ENCODE measurements at regions not wholly inside any gene's neighbourhood (a gene's known extent, or its start where the extent isn't known, plus 50 kb on each side); places are given as distances from the start of the nearest gene placed in this dataset.
A peak's percentile ranks its signal among the peaks of the same experiment; 100 is the strongest.

DNA sequence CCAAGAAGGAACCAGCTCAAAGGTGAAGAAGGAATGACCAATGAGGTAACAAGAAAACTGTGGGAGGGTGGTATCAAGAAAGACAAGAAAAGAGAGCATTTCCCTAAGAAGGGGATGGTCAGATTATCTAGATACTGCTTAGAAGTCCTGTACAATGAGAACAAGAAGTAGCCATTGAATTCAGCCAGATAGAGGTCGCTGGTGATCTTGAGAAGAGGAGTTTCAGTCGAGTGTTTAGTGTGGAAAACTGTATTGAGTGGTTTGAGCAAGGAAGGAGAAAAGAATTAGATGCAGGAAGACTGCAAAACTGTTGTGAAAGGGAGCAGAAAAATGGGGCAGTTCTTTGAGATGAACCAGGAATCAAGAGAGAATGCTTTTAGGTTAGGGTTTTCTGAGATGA lies 74.6 kb upstream of the FAT3 start:
- Mint-ChIP-seq H3K27me3 (ENCODE audit: low read depth) (no peaks in the 10 kb centered on the region), H3K4me3 (no peak overlapping the region), H3K27ac (no peak overlapping the region), H3K4me1 (peaks cover 27% of the 10 kb centered on the region), H3K36me3 (no peaks in the 10 kb centered on the region), H3K9me3 (no peaks in the 10 kb centered on the region)
- CTCF ChIA-PET = interaction anchor here (0.6 to 2.7 kb wide), 7 partner anchors 8 to 247 kb away, joined by 3 to 8 read pairs (median 4); no protein-coding TSS in a partner anchor
- POLR2A ChIA-PET = no interaction called here
- TF ChIP-seq CREB1 (CRISPR knock-in tag; IDR thresholded peaks at IDR 0.05) (no peak), NFYB (CRISPR knock-in tag; conservative IDR thresholded peaks at IDR 0.05; ENCODE audit: low read depth) (no peak), NR3C1 (CRISPR knock-in tag; conservative IDR thresholded peaks at IDR 0.05; ENCODE audit: low read depth) (no peak), ZNF232 (CRISPR knock-in tag; IDR thresholded peaks at IDR 0.05) (no peak)
- no peak for DNase-seq (ENCODE audit: low spot score)
- peak; percentile 27; the same call in 1 of the 2 replicates for ATAC-seq

DNA sequence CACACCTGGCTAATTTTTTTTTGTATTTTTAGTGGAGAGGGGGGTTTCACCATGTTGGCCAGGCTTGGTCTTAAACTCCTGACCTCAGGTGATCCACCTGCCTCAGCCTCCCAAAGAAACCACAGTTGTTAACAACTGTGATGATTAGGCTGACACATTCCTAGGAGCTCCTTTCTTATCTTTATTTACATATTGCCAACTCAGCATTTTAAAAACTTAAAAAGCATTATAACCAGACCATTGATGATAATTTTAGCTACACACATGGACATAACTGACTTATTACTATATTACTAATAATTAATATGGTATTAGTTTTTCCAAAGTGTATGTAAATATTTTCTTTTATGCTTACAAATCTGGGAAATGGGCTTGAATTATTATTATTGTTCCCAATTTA lies 82.9 kb upstream of the FAT3 start:
- Mint-ChIP-seq H3K27ac (no peak overlapping the region), H3K36me3 (no peaks in the 10 kb centered on the region), H3K4me1 (peaks cover 4% of the 10 kb centered on the region; the same call in 1 of the 2 replicates), H3K4me3 (no peak overlapping the region), H3K27me3 (ENCODE audit: low read depth) (no peaks in the 10 kb centered on the region), H3K9me3 (no peaks in the 10 kb centered on the region)
- TF ChIP-seq ZNF219 (CRISPR knock-in tag; IDR thresholded peaks at IDR 0.05; ENCODE audit: borderline replicate concordance) (no peak), GABPB1 (CRISPR knock-in tag; IDR thresholded peaks at IDR 0.05) (no peak), CREM (CRISPR knock-in tag; IDR thresholded peaks at IDR 0.05) (no peak), NFE2L1 (CRISPR knock-in tag; IDR thresholded peaks at IDR 0.05) (no peak), SMAD4 (CRISPR knock-in tag; IDR thresholded peaks at IDR 0.05) (no peak), TP53 (CRISPR knock-in tag; IDR thresholded peaks at IDR 0.05) (no peak), ZNF423 (CRISPR knock-in tag; IDR thresholded peaks at IDR 0.05) (no peak), NFATC4 (CRISPR knock-in tag; IDR thresholded peaks at IDR 0.05) (no peak), ZNF121 (CRISPR knock-in tag; IDR thresholded peaks at IDR 0.05) (no peak), SMAD3 (CRISPR knock-in tag; IDR thresholded peaks at IDR 0.05; ENCODE audit: borderline replicate concordance) (no peak), MYBL2 (CRISPR knock-in tag; IDR thresholded peaks at IDR 0.05) (no peak), TEAD1 (CRISPR knock-in tag; IDR thresholded peaks at IDR 0.05) (no peak)
- TF ChIP-seq, protein P1, sequence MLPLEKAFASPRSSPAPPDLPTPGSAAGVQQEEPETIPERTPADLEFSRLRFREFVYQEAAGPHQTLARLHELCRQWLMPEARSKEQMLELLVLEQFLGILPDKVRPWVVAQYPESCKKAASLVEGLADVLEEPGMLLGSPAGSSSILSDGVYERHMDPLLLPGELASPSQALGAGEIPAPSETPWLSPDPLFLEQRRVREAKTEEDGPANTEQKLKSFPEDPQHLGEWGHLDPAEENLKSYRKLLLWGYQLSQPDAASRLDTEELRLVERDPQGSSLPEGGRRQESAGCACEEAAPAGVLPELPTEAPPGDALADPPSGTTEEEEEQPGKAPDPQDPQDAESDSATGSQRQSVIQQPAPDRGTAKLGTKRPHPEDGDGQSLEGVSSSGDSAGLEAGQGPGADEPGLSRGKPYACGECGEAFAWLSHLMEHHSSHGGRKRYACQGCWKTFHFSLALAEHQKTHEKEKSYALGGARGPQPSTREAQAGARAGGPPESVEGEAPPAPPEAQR (CRISPR knock-in tag; IDR thresholded peaks at IDR 0.05) = no peak
- TF ChIP-seq, protein P2, sequence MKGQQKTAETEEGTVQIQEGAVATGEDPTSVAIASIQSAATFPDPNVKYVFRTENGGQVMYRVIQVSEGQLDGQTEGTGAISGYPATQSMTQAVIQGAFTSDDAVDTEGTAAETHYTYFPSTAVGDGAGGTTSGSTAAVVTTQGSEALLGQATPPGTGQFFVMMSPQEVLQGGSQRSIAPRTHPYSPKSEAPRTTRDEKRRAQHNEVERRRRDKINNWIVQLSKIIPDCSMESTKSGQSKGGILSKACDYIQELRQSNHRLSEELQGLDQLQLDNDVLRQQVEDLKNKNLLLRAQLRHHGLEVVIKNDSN (CRISPR knock-in tag; IDR thresholded peaks at IDR 0.05) = no peak
- TF ChIP-seq, protein P3, sequence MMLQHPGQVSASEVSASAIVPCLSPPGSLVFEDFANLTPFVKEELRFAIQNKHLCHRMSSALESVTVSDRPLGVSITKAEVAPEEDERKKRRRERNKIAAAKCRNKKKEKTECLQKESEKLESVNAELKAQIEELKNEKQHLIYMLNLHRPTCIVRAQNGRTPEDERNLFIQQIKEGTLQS (CRISPR knock-in tag; conservative IDR thresholded peaks at IDR 0.05) = no peak
- TF ChIP-seq, protein P4, sequence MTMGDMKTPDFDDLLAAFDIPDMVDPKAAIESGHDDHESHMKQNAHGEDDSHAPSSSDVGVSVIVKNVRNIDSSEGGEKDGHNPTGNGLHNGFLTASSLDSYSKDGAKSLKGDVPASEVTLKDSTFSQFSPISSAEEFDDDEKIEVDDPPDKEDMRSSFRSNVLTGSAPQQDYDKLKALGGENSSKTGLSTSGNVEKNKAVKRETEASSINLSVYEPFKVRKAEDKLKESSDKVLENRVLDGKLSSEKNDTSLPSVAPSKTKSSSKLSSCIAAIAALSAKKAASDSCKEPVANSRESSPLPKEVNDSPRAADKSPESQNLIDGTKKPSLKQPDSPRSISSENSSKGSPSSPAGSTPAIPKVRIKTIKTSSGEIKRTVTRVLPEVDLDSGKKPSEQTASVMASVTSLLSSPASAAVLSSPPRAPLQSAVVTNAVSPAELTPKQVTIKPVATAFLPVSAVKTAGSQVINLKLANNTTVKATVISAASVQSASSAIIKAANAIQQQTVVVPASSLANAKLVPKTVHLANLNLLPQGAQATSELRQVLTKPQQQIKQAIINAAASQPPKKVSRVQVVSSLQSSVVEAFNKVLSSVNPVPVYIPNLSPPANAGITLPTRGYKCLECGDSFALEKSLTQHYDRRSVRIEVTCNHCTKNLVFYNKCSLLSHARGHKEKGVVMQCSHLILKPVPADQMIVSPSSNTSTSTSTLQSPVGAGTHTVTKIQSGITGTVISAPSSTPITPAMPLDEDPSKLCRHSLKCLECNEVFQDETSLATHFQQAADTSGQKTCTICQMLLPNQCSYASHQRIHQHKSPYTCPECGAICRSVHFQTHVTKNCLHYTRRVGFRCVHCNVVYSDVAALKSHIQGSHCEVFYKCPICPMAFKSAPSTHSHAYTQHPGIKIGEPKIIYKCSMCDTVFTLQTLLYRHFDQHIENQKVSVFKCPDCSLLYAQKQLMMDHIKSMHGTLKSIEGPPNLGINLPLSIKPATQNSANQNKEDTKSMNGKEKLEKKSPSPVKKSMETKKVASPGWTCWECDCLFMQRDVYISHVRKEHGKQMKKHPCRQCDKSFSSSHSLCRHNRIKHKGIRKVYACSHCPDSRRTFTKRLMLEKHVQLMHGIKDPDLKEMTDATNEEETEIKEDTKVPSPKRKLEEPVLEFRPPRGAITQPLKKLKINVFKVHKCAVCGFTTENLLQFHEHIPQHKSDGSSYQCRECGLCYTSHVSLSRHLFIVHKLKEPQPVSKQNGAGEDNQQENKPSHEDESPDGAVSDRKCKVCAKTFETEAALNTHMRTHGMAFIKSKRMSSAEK (CRISPR knock-in tag; IDR thresholded peaks at IDR 0.05; ENCODE audit: borderline replicate concordance) = no peak
- TF ChIP-seq, protein P5, sequence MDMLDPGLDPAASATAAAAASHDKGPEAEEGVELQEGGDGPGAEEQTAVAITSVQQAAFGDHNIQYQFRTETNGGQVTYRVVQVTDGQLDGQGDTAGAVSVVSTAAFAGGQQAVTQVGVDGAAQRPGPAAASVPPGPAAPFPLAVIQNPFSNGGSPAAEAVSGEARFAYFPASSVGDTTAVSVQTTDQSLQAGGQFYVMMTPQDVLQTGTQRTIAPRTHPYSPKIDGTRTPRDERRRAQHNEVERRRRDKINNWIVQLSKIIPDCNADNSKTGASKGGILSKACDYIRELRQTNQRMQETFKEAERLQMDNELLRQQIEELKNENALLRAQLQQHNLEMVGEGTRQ (CRISPR knock-in tag; IDR thresholded peaks at IDR 0.05) = no peak
- TF ChIP-seq, protein P6, sequence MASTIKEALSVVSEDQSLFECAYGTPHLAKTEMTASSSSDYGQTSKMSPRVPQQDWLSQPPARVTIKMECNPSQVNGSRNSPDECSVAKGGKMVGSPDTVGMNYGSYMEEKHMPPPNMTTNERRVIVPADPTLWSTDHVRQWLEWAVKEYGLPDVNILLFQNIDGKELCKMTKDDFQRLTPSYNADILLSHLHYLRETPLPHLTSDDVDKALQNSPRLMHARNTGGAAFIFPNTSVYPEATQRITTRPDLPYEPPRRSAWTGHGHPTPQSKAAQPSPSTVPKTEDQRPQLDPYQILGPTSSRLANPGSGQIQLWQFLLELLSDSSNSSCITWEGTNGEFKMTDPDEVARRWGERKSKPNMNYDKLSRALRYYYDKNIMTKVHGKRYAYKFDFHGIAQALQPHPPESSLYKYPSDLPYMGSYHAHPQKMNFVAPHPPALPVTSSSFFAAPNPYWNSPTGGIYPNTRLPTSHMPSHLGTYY (CRISPR knock-in tag; IDR thresholded peaks at IDR 0.05) = no peak
- TF ChIP-seq, protein P7, sequence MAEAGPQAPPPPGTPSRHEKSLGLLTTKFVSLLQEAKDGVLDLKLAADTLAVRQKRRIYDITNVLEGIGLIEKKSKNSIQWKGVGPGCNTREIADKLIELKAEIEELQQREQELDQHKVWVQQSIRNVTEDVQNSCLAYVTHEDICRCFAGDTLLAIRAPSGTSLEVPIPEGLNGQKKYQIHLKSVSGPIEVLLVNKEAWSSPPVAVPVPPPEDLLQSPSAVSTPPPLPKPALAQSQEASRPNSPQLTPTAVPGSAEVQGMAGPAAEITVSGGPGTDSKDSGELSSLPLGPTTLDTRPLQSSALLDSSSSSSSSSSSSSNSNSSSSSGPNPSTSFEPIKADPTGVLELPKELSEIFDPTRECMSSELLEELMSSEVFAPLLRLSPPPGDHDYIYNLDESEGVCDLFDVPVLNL (CRISPR knock-in tag; IDR thresholded peaks at IDR 0.05; ENCODE audit: borderline replicate concordance, low read depth) = no peak
- ChIA-PET CTCF (interaction anchor here (1.7 kb wide), 1 partner anchor 9 kb away, joined by 6 read pairs; no protein-coding TSS in a partner anchor), POLR2A (no interaction called here)
- ATAC-seq (no peak), DNase-seq (ENCODE audit: low spot score) (no peak)
